ENCODE measurements at regions not wholly inside any gene's neighbourhood (a gene's known extent, or its start where the extent isn't known, plus 50 kb on each side); places are given as distances from the start of the nearest gene placed in this dataset.
"Not testable (repeated sequence)": the region's sequence is repeated elsewhere in the genome, so short reads cannot be mapped to it uniquely, and the experiment has no call there.

- DNase-seq: no peak
Observed at GRCh38 chr3:65030847-65031463, 343.2 kb upstream of the ADAMTS9 start.

DNA sequence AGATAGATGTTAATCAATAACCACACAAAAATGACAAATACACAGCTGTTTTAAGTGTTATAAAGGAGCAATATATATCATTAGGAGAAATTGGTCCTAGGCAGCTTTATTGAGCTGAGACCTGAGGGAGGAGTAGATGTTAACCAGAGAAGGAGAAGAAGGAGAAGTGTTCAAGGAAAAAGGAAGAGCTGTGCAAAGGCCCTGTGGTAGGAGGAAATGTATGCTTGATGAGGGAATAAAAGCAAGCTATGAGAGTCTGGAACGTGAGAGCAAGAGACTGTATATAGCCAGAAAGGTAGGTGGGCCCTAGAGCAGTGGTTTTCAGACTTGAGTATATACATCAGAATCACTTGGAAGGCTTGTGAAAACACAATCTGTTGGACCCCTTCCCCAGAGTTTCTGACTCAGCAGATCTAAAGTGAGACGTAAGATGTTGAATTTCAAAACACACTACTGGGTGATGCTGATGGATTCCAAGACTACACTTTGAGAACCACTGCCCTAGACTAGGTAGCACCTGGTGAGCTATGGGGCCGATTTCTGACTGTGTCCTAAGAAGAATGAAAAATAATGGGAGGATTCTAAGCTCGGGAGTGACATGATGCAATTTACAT lies 342.3 kb upstream of the ADAMTS9 start:
- no peak for DNase-seq

- no peak for DNase-seq
Observed at GRCh38 chr3:65029130-65029529, 341.3 kb upstream of the ADAMTS9 start.

GRCh38 chr3:65028024-65028423 lies 340.2 kb upstream of the ADAMTS9 start:
- no peak for DNase-seq

DNA sequence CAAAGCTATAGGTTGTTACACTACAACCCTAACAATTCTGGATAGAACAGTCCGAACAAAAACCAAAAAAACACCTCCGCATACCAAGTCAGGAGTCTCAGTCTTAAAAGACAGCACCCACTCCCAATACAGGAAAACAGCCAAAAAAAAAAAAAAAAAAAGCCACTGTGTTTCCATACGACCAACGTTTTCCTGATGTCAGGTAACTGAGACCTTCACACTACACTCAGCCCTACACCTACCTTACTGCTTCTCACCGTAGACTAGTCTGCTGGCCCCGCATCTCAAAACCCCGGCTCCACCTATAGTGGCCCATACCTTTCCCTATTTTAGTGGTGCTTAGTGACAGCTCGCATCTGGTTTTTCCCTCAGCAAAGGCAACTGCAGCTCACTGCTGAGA lies 339.5 kb upstream of the ADAMTS9 start:
- no peak for DNase-seq

GRCh38 chr3:65026151-65026550 lies 338.4 kb upstream of the ADAMTS9 start:
- no peak for DNase-seq

- DNase-seq: no peak
Observed at GRCh38 chr3:65024148-65024547, 336.3 kb upstream of the ADAMTS9 start.

DNA sequence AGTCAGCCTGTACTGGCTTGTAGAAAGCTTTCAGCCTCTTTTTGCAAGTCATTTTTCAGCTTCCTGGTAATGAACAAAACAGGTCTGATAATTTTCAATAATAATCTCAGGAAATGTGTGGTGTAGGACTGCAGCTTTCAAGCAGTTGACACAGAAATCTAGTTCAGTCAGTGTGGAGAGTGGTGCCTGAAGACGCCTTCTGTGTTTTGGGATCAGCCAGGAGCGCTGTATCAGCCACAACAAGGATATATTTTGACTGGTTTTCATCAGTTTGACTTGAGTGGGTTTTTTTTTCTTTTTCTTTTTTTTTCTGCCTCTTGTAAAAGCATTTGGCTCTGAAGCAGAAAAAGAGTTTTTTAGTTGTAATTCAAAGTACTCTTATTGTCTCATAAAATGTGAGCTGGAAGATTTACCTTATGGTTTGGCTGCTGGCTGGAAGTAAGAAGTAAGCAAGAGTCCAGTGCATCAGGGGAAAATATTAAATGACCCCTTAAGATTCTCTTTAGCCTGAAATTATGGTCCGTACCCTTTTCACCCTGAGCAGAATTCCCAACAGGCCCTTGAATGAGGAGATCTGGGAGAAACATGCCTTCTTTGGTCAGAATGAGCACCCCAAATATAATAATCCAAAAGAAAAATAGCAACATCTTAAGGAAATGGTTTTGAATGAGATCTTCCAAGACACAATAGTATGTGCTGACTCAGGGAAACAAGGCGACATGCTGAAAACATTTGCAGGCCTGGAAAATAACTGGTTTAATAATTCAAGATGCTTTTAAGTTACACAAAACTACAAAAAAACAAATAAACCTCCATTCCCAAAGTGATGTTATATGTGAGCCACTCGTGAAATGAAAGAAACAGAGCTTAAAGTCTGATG lies 332.7 kb upstream of the ADAMTS9 start:
- DNase-seq: no peak

DNA sequence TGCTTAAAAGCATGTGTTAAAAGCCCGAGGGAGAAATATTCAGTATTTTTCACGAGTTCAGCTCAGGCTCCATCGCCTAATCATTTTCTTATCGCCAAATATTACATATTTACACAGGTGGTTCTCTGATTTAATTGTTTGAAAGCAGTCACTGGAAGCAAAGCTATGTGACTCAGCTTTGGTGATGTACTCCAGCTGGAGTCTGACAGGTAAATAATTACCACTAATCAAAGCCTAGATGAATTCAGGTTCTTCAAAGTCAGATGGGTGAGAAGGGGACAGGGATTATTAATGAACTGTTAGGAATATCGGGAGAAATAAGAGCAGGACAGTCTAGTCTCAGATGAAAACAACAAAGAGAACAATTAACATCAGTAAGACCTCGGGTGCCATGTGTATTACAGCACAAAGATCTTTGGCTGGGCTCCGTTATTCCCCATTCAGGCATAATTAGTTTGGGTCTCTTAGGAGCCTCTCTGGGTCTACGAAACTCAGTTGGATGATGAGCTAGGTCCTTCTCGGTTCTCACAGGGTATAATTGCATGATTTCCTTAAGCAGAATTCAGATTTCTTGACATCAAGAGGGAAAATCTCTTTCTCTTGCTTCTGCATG lies 331.7 kb upstream of the ADAMTS9 start:
- peak; percentile 23 for DNase-seq

DNA sequence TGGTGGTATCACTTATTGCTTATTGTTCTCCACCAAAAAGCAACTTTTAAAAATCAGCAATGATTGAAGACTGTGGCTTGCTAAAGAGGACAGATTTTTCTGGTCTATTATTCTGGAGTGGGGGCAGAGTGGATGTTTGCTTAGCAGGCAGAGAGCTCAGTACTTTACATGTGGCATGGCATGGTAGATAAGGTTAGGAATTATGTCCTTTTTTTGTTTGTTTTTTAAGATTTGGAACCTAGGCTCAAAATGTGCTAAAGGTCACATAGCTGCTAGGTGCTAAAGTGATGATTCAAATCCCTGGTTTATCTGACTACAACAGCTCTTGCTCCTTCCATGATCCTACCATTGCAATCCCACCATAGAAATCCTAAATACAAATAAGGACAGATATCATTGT lies 331.0 kb upstream of the ADAMTS9 start:
- no peak for DNase-seq

DNA sequence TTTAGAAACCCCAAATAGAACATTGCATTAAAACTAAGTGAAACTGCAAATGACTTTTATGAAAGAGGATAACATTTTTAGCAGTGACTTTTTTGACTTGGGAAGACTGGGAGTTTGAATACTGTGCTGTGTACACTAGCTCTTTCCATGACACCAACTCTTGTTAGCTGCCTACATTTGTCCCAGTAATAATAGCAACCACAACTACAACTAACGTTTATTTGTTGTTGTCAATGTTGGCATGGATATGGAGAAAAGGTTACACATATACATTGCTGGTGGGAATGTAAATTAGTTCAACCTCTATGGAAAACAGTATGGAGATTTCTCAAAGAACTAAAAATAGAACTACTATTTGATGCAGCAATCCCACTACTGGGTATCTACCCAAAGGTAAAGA lies 329.6 kb upstream of the ADAMTS9 start:
- no peak for DNase-seq

DNA sequence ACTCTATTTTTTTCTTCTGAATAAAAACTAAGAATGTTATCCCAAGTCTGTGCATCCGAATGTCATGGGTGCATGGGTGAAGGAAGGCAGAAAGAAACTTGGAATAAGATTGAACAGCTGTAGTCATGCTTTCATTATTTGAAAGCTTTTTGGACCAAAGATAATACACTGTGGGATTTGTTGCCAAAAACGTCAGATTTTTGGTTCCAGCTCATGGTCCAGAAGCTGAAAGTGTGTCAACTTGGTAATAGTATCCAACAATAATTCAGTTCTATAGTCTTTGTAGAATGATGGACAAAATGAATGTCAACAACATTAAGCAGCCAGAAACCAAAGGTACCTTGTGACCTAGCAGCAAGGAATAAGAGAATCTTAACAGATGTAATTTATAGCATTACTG lies 327.9 kb upstream of the ADAMTS9 start:
- no peak for DNase-seq

- no peak for DNase-seq
Observed at GRCh38 chr3:65013053-65013452, 325.3 kb upstream of the ADAMTS9 start.

GRCh38 chr3:65006300-65006739 lies 318.5 kb upstream of the ADAMTS9 start:
- no peak for DNase-seq

- no peak for DNase-seq
Observed at GRCh38 chr3:65005486-65005885, 317.7 kb upstream of the ADAMTS9 start.

DNA sequence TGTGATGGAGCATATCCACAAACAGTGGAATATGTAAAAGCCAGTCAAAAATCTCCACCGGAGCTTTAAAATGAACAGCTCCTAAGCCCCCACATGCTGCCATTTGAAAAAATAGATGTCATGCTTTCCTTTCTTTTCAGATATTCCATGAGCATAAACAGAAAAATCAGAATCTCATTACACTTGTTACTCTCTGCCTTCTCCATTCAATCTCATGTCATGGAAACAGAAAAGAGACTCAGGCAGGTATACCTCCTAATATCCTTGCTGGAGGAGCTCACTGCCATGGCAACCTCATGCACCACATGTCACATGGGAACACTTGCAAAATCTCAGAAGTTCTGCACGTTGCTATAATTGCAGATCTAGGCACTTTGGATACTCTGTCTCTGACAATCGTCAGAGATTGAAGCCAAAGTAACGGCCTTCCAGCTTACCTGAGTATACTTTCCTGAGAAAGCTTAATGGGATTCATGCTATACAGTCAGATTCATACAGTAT lies 317.0 kb upstream of the ADAMTS9 start:
- DNase-seq: no peak

DNA sequence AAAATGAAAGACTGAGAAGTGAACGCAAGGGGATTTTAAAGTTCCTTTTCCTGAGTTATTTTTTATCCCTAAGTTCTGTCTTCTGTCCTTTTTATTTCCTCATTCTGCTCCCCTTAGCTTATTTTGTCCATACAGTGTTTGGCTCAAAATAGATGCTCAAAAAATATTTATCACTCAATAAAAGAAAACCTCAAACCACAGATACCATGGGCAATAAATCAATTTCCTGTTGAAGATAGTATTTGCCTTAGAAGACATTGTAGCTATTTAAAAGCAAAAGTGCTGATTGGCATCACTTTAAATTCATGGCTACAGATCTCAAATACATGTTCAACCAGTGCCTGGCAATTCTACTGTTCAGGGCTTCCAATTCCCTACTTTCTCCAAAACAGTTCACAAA lies 316.5 kb upstream of the ADAMTS9 start:
- DNase-seq: no peak

DNA sequence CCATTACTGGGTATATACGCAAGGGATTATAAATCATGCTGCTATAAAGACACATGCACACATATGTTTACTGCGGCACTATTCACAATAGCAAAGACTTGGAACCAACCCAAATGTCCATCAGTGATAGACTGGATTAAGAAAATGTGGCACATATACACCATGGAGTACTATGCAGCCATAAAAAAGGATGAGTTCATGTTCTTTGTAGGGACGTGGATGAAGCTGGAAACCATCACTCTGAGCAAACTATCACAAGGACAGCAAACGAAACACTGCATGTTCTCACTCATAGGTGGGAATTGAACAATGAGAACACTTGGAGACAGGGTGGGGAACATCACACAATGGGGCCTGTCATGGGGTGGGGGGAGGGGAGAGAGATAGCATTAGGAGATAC lies 313.3 kb upstream of the ADAMTS9 start:
- DNase-seq: not testable (repeated sequence)

DNA sequence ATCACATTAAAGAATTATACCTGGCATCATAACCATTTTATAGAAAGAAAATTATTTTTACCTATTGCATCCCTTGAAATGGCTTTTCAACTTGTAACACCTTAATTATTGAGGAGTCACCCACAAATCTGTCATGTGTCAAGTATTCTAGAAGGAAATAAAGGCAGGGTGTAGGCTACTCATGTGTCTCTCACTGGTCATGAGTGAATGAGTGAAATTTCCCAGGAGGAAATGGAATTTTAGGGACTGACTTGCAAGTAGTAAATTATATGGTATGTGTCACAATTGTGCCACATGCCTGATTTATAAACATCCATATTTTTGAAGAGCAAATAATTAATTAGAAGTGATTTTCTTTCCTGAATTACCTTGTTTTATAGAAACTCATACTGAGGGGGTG lies 310.5 kb upstream of the ADAMTS9 start:
- DNase-seq: no peak

DNA sequence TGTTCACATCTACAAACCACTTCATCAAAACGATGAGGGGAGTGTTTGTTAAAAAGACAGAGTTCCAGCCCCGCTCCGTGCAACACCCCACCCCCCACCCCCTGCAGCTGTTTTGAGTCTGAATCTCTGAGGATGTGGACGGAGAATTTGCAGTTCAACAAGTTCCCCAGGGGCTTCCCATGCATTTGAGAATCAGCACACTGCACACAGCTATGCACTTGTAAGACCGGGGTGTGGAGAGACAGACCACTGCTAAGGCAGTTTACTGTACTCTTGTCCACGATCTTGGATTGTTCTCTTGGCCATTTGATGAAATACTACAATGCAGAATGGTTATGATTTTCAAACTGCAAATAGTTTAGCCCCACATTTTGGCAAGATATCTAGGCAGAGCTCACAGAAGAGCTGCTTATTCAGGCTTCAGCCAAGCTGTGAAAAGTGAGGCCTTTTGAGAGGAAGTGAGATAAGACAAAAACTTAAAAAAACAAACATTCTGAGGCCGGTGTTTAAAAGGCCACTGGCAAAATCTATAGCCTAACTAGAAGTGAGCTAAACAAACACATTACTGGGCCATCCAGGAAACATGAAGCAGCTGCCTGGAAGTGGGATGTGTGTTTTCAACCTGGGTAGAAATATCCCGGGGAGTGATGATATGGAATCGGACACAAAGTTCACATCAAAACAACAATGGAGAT lies 308.2 kb upstream of the ADAMTS9 start:
- no peak for DNase-seq

GRCh38 chr3:64993781-64994180 lies 306.0 kb upstream of the ADAMTS9 start:
- DNase-seq: no peak

GRCh38 chr3:64992530-64993285 lies 304.9 kb upstream of the ADAMTS9 start:
- no peak for DNase-seq

All from NCI-H2081 treated with DMSO at 0.1 percent for 48 hours (cell line).